ENCODE measurements at regions not wholly inside any gene's neighbourhood (a gene's known extent, or its start where the extent isn't known, plus 50 kb on each side); places are given as distances from the start of the nearest gene placed in this dataset.
A peak's percentile ranks its signal among the peaks of the same experiment; 100 is the strongest.
"Not testable (repeated sequence)": the region's sequence is repeated elsewhere in the genome, so short reads cannot be mapped to it uniquely, and the experiment has no call there.

- not testable (repeated sequence) for H3K27ac Mint-ChIP-seq, H3K9me3 Mint-ChIP-seq, H3K4me1 Mint-ChIP-seq, DNase-seq, H3K4me3 Mint-ChIP-seq, H3K27me3 Mint-ChIP-seq, ATAC-seq
Measured at GRCh38 chr14:105720852-105721601, 194.6 kb downstream of the TMEM121 start.

- not testable (repeated sequence) for H3K4me3 Mint-ChIP-seq, DNase-seq, H3K9me3 Mint-ChIP-seq, H3K27ac Mint-ChIP-seq, H3K27me3 Mint-ChIP-seq, H3K4me1 Mint-ChIP-seq, ATAC-seq
Measured at GRCh38 chr14:105721602-105721970, 195.2 kb downstream of the TMEM121 start.

GRCh38 chr14:105721996-105722709 is 195.8 kb downstream of the TMEM121 start:
- H3K9me3 Mint-ChIP-seq, result not testable (repeated sequence)
- peak overlapping the region in 1 of 2 donors; percentile 46 for H3K27ac Mint-ChIP-seq
- ATAC-seq, result peak; percentile 26

GRCh38 chr14:105723271-105723670 is 196.9 kb downstream of the TMEM121 start:
- not testable (repeated sequence) for H3K27me3 Mint-ChIP-seq, H3K4me3 Mint-ChIP-seq, H3K4me1 Mint-ChIP-seq, ATAC-seq, DNase-seq, H3K9me3 Mint-ChIP-seq, H3K27ac Mint-ChIP-seq

More at GRCh38 chr14:105721996-105722709, 195.8 kb downstream of the TMEM121 start:
- not testable (repeated sequence) for H3K4me1 Mint-ChIP-seq, H3K4me3 Mint-ChIP-seq, DNase-seq, H3K27me3 Mint-ChIP-seq

- H3K4me1 Mint-ChIP-seq, H3K9me3 Mint-ChIP-seq: not testable (repeated sequence)
Measured at GRCh38 chr14:105723776-105724175, 197.4 kb downstream of the TMEM121 start.

GRCh38 chr14:105729825-105730368 is 203.5 kb downstream of the TMEM121 start:
- not testable (repeated sequence) for H3K4me1 Mint-ChIP-seq, H3K9me3 Mint-ChIP-seq, ATAC-seq, H3K27ac Mint-ChIP-seq, DNase-seq, H3K4me3 Mint-ChIP-seq
- H3K27me3 Mint-ChIP-seq, result peaks cover 22% of the 10 kb centered on the region

More at GRCh38 chr14:105723776-105724175, 197.4 kb downstream of the TMEM121 start:
- not testable (repeated sequence) for H3K27me3 Mint-ChIP-seq, DNase-seq, H3K27ac Mint-ChIP-seq, ATAC-seq, H3K4me3 Mint-ChIP-seq

GRCh38 chr14:105730731-105731130 is 204.3 kb downstream of the TMEM121 start:
- DNase-seq, H3K9me3 Mint-ChIP-seq, H3K27ac Mint-ChIP-seq, H3K4me3 Mint-ChIP-seq, H3K4me1 Mint-ChIP-seq, ATAC-seq: not testable (repeated sequence)
- H3K27me3 Mint-ChIP-seq, result peaks cover 22% of the 10 kb centered on the region

- not testable (repeated sequence) for H3K27ac Mint-ChIP-seq, H3K4me1 Mint-ChIP-seq, H3K4me3 Mint-ChIP-seq, H3K9me3 Mint-ChIP-seq, DNase-seq
- H3K27me3 Mint-ChIP-seq, result peaks cover 22% of the 10 kb centered on the region
- peak; percentile 37 for ATAC-seq
Measured at GRCh38 chr14:105731221-105731985, 205.0 kb downstream of the TMEM121 start.

- ATAC-seq, result no peak
- H3K27ac Mint-ChIP-seq, result no peak overlapping the region
- no peak for DNase-seq
- no peaks in the 10 kb centered on the region for H3K9me3 Mint-ChIP-seq
- no peaks in the 10 kb centered on the region for H3K4me1 Mint-ChIP-seq
- H3K4me3 Mint-ChIP-seq, result no peak overlapping the region
- peaks cover 22% of the 10 kb centered on the region for H3K27me3 Mint-ChIP-seq
Measured at GRCh38 chr14:105733081-105734065, 207.0 kb downstream of the TMEM121 start.

GRCh38 chr14:105734241-105734640 is 207.9 kb downstream of the TMEM121 start:
- not testable (repeated sequence) for H3K4me1 Mint-ChIP-seq, H3K27ac Mint-ChIP-seq, H3K9me3 Mint-ChIP-seq, H3K4me3 Mint-ChIP-seq, DNase-seq, ATAC-seq
- peaks cover 18% of the 10 kb centered on the region for H3K27me3 Mint-ChIP-seq

- DNase-seq, H3K27me3 Mint-ChIP-seq, ATAC-seq, H3K4me1 Mint-ChIP-seq, H3K4me3 Mint-ChIP-seq, H3K27ac Mint-ChIP-seq, H3K9me3 Mint-ChIP-seq: not testable (repeated sequence)
Measured at GRCh38 chr14:105736331-105736730, 209.9 kb downstream of the TMEM121 start.

- Mint-ChIP-seq H3K4me3 (no peak overlapping the region), H3K4me1 (no peaks in the 10 kb centered on the region), H3K27ac (no peak overlapping the region), H3K27me3 (no peaks in the 10 kb centered on the region), H3K9me3 (no peaks in the 10 kb centered on the region)
- ATAC-seq (no peak), DNase-seq (no peak)
Measured at GRCh38 chr14:105737504-105738246, 211.3 kb downstream of the TMEM121 start.

GRCh38 chr14:105738638-105739037 is 212.3 kb downstream of the TMEM121 start:
- ATAC-seq, result peak; percentile 33

More at GRCh38 chr14:105738638-105739037, 212.3 kb downstream of the TMEM121 start:
- H3K9me3 Mint-ChIP-seq, result no peaks in the 10 kb centered on the region
- no peak for DNase-seq
- H3K4me1 Mint-ChIP-seq, result no peaks in the 10 kb centered on the region
- no peak overlapping the region for H3K4me3 Mint-ChIP-seq
- no peak overlapping the region for H3K27ac Mint-ChIP-seq
- H3K27me3 Mint-ChIP-seq, result no peaks in the 10 kb centered on the region

Measured in stimulated activated naive CD8-positive, alpha-beta T cell treated with anti-CD3 and anti-CD28 coated beads, Interleukin-15, amount 100 ng/mL, for 72 hours (primary cell).